ENCODE measurements at regions not wholly inside any gene's neighbourhood (a gene's known extent, or its start where the extent isn't known, plus 50 kb on each side); places are given as distances from the start of the nearest gene placed in this dataset.
"Not testable (repeated sequence)": the region's sequence is repeated elsewhere in the genome, so short reads cannot be mapped to it uniquely, and the experiment has no call there.

- in situ Hi-C loops (cut with MboI; ENCODE audit: low sequenced_read_pairs), result no loop called here
Observed at GRCh38 chr14:106605548-106606448, 1079.4 kb downstream of the TMEM121 start.

GRCh38 chr14:106606936-106607335, 1080.6 kb downstream of the TMEM121 start:
- in situ Hi-C loops (cut with MboI; ENCODE audit: low sequenced_read_pairs), result no loop called here

GRCh38 chr14:106610691-106611090, 1084.3 kb downstream of the TMEM121 start:
- in situ Hi-C loops (cut with MboI; ENCODE audit: low sequenced_read_pairs), result no loop called here

- in situ Hi-C loops (cut with MboI; ENCODE audit: low sequenced_read_pairs), result no loop called here
Observed at GRCh38 chr14:106613256-106613655, 1086.9 kb downstream of the TMEM121 start.

GRCh38 chr14:106618471-106618951, 1092.1 kb downstream of the TMEM121 start:
- in situ Hi-C loops (cut with MboI; ENCODE audit: low sequenced_read_pairs), result not testable (repeated sequence)

GRCh38 chr14:106619606-106620005, 1093.2 kb downstream of the TMEM121 start:
- in situ Hi-C loops (cut with MboI; ENCODE audit: low sequenced_read_pairs), result no loop called here

GRCh38 chr14:106620368-106620767, 1094.0 kb downstream of the TMEM121 start:
- in situ Hi-C loops (cut with MboI; ENCODE audit: low sequenced_read_pairs), result no loop called here

- in situ Hi-C loops (cut with MboI; ENCODE audit: low sequenced_read_pairs), result no loop called here
Observed at GRCh38 chr14:106622200-106622745, 1095.9 kb downstream of the TMEM121 start.

- in situ Hi-C loops (cut with MboI; ENCODE audit: low sequenced_read_pairs), result no loop called here
Observed at GRCh38 chr14:106625186-106625585, 1098.8 kb downstream of the TMEM121 start.

GRCh38 chr14:106626469-106626868, 1100.1 kb downstream of the TMEM121 start:
- in situ Hi-C loops (cut with MboI; ENCODE audit: low sequenced_read_pairs), result not testable (repeated sequence)

- in situ Hi-C loops (cut with MboI; ENCODE audit: low sequenced_read_pairs), result not testable (repeated sequence)
Observed at GRCh38 chr14:106626942-106627588, 1100.7 kb downstream of the TMEM121 start.

GRCh38 chr14:106631879-106632278, 1105.5 kb downstream of the TMEM121 start:
- in situ Hi-C loops (cut with MboI; ENCODE audit: low sequenced_read_pairs), result no loop called here

- in situ Hi-C loops (cut with MboI; ENCODE audit: low sequenced_read_pairs), result no loop called here
Observed at GRCh38 chr14:106633721-106634120, 1107.3 kb downstream of the TMEM121 start.

GRCh38 chr14:106635569-106635968, 1109.2 kb downstream of the TMEM121 start:
- in situ Hi-C loops (cut with MboI; ENCODE audit: low sequenced_read_pairs), result no loop called here

GRCh38 chr14:106638786-106639452, 1112.5 kb downstream of the TMEM121 start:
- in situ Hi-C loops (cut with MboI; ENCODE audit: low sequenced_read_pairs), result not testable (repeated sequence)

- in situ Hi-C loops (cut with MboI; ENCODE audit: low sequenced_read_pairs), result no loop called here
Observed at GRCh38 chr14:106642090-106642489, 1115.7 kb downstream of the TMEM121 start.

GRCh38 chr14:106642971-106643370, 1116.6 kb downstream of the TMEM121 start:
- in situ Hi-C loops (cut with MboI; ENCODE audit: low sequenced_read_pairs), result not testable (repeated sequence)

GRCh38 chr14:106648874-106649273, 1122.5 kb downstream of the TMEM121 start:
- in situ Hi-C loops (cut with MboI; ENCODE audit: low sequenced_read_pairs), result not testable (repeated sequence)

- in situ Hi-C loops (cut with MboI; ENCODE audit: low sequenced_read_pairs), result no loop called here
Observed at GRCh38 chr14:106651016-106651415, 1124.6 kb downstream of the TMEM121 start.

- in situ Hi-C loops (cut with MboI; ENCODE audit: low sequenced_read_pairs), result no loop called here
Observed at GRCh38 chr14:106652494-106652893, 1126.1 kb downstream of the TMEM121 start.

GRCh38 chr14:106657460-106657859, 1131.1 kb downstream of the TMEM121 start:
- in situ Hi-C loops (cut with MboI; ENCODE audit: low sequenced_read_pairs), result no loop called here
